HEK293T (cell line): ENCODE measurements at regions not wholly inside any gene's neighbourhood (a gene's known extent, or its start where the extent isn't known, plus 50 kb on each side); places are given as distances from the start of the nearest gene placed in this dataset.

Experiments
- CTCF ChIA-PET: fragments of 350-600 bp; formaldehyde crosslinking; extraction: SDS; loops from one replicate; lab custom pipeline; 2021; ENCODE audit warnings: antibody characterized with exemption, inconsistent platforms; lab: Yijun Ruan, JAX
- POLR2A ChIA-PET: fragments of 350-600 bp; formaldehyde crosslinking; extraction: SDS; loops from one replicate; lab custom pipeline; 2020; ENCODE audit warnings: antibody characterized with exemption, inconsistent platforms; lab: Yijun Ruan, JAX
- DNase-seq: peaks from one replicate; pipeline ENCODE4 v3.0.0; 2012; ENCODE audit warnings: mixed read lengths; ENCODE audit errors: extremely low spot score
- ARNT ChIP-seq: fragments of 450-650 bp; IDR thresholded peaks from 2 replicates; pipeline ENCODE4 v1.6.1; 2017; ENCODE audit warnings: mild to moderate bottlenecking
- BHLHE40 ChIP-seq: fragments of 450-650 bp; IDR thresholded peaks from 2 replicates; pipeline ENCODE4 v1.6.1; 2016; ENCODE audit warnings: mild to moderate bottlenecking, moderate library complexity, borderline replicate concordance
- CTBP1 ChIP-seq: fragments of 450-650 bp; IDR thresholded peaks from 2 replicates; pipeline ENCODE4 v1.6.1; 2016; ENCODE audit warnings: borderline replicate concordance
- ELF4 ChIP-seq: fragments of 450-650 bp; IDR thresholded peaks from 2 replicates; pipeline ENCODE4 v1.6.1; 2017; ENCODE audit warnings: antibody characterized with exemption
- FOXA1 ChIP-seq: fragments of 450-650 bp; IDR thresholded peaks from 2 replicates; pipeline ENCODE4 v1.6.1; 2016; ENCODE audit warnings: mild to moderate bottlenecking
- FOXK2 ChIP-seq: fragments of 450-650 bp; IDR thresholded peaks from 2 replicates; pipeline ENCODE4 v1.6.1; 2016; ENCODE audit warnings: mild to moderate bottlenecking
- FOXM1 ChIP-seq: fragments of 450-650 bp; IDR thresholded peaks from 2 replicates; pipeline ENCODE4 v1.6.1; 2017; ENCODE audit warnings: mild to moderate bottlenecking, borderline replicate concordance
- HDGF ChIP-seq: fragments of 450-650 bp; IDR thresholded peaks from 2 replicates; pipeline ENCODE4 v1.6.1; 2017; ENCODE audit warnings: antibody characterized with exemption, borderline replicate concordance
- L3MBTL2 ChIP-seq: fragments of 450-650 bp; conservative IDR thresholded peaks from 2 replicates; pipeline ENCODE4 v1.6.1; 2016; ENCODE audit warnings: mild to moderate bottlenecking
- LEF1 ChIP-seq: fragments of 450-650 bp; IDR thresholded peaks from 2 replicates; pipeline ENCODE4 v1.6.1; 2017; ENCODE audit warnings: mild to moderate bottlenecking, borderline replicate concordance
- NFRKB ChIP-seq: fragments of 450-650 bp; IDR thresholded peaks from 2 replicates; pipeline ENCODE4 v1.6.1; 2016; ENCODE audit warnings: mild to moderate bottlenecking, moderate library complexity
- SP1 ChIP-seq: fragments of 450-650 bp; IDR thresholded peaks from 2 replicates; pipeline ENCODE4 v1.6.1; 2017
- SUZ12 ChIP-seq: fragments of 450-650 bp; IDR thresholded peaks from 2 replicates; pipeline ENCODE4 v1.6.1; 2016; ENCODE audit warnings: mild to moderate bottlenecking
- TARDBP ChIP-seq: fragments of 450-650 bp; IDR thresholded peaks from 2 replicates; pipeline ENCODE4 v1.6.1; 2016
- ZNF384 ChIP-seq: fragments of 450-650 bp; IDR thresholded peaks from 2 replicates; pipeline ENCODE4 v1.6.1; 2016
- TF ChIP-seq, protein P1 (sequence below): fragments of 450-650 bp; IDR thresholded peaks from 2 replicates; pipeline ENCODE4 v1.6.1; 2016

GRCh38 chr16:86866986-86867722 lies 288.8 kb downstream of the FOXL1 start:
- ChIA-PET CTCF (no interaction called here), POLR2A (no interaction called here)
- no peak for TF ChIP-seq FOXK2
- DNase-seq = no peak

DNA sequence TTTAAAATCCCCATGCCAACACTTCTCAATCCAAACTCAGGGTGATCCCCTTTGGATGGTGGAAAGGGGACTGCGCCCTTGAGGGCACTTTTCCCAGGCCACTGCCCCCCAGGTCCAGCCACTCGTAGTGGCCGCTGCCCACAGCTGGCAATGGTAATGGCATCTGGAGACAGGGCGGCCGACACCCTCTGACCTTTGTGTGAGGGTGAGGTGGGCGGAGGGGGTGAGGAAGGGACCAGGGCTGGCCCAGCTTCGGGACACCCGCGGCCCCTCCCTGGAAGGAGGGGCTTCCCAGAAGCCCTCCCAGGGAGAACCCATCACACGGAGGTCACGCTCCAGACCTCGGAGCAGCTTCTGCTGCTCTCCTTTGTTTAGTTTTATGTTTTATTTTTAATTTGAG lies 289.7 kb downstream of the FOXL1 start:
- ChIA-PET POLR2A (no interaction called here), CTCF (no interaction called here)
- DNase-seq = no peak
- TF ChIP-seq HDGF (no peak), LEF1 (no peak), TARDBP (no peak), NFRKB (no peak), FOXK2 (no peak)

DNA sequence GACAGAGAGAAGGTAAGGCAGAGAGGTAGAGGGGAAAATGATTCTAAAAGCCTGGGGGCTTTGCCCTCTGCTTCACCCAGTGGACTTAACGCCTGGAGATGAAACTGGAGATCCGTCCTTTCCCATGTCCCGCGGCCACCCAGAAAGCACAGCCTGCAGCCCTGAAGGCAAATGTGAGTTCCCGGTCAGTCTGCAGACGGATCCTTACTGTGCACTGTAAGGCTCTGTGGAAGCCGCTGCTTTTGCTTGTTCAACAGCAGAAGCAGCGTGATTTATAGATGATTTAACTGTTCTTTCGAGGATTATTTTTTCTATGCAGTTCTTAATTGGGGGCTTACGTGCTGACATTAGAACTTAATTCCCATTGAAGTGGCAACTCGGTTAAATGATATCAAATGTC lies 290.4 kb downstream of the FOXL1 start:
- ChIA-PET CTCF (no interaction called here), POLR2A (no interaction called here)
- TF ChIP-seq BHLHE40 (no peak), HDGF (no peak), TARDBP (no peak), LEF1 (no peak)
- DNase-seq = no peak

- TF ChIP-seq ZNF384 (no peak), FOXK2 (no peak), LEF1 (no peak), NFRKB (no peak)
- TF ChIP-seq, protein P1, sequence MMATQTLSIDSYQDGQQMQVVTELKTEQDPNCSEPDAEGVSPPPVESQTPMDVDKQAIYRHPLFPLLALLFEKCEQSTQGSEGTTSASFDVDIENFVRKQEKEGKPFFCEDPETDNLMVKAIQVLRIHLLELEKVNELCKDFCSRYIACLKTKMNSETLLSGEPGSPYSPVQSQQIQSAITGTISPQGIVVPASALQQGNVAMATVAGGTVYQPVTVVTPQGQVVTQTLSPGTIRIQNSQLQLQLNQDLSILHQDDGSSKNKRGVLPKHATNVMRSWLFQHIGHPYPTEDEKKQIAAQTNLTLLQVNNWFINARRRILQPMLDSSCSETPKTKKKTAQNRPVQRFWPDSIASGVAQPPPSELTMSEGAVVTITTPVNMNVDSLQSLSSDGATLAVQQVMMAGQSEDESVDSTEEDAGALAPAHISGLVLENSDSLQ = peak; percentile 71
- CTCF ChIA-PET = no interaction called here
- DNase-seq = no peak
- POLR2A ChIA-PET = no interaction called here
These were observed 291.1 kb downstream of the FOXL1 start for GRCh38 chr16:86869288-86870022.

GRCh38 chr16:86870380-86870779 lies 292.0 kb downstream of the FOXL1 start:
- TF ChIP-seq SUZ12 = no peak
- TF ChIP-seq FOXK2 = no peak
- no peak for TF ChIP-seq HDGF
- no peak for DNase-seq
- ChIA-PET CTCF (no interaction called here), POLR2A (no interaction called here)

DNA sequence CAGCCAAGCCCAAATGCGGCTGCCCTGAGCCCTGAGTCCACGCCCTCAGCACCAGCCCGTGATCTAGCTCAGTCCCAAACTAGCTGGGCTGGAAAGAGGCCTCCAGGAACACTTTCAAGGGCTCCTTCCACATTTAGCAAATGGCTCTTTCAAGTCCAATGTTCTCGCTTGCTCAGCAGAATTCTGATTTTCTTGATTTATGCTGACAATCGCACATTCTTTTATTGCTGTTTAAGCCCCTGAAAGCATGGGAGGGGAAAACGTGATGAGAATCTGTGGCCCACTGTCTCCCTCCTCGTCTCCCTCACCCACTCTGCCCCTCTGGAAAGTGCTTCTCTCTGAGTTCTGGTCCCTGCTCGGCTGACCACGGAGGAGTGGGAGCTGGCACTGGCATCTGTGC lies 293.8 kb downstream of the FOXL1 start:
- TF ChIP-seq ELF4 (no peak), ARNT (no peak), FOXA1 (no peak), SUZ12 (no peak), FOXM1 (no peak), CTBP1 (no peak), L3MBTL2 (no peak), TARDBP (no peak)
- TF ChIP-seq, protein P1 = no peak
- POLR2A ChIA-PET = no interaction called here
- CTCF ChIA-PET = interaction anchor here (0.5 to 0.6 kb wide), 2 partner anchors 271 to 272 kb away, joined by 3 read pairs; no protein-coding TSS in a partner anchor
- no peak for DNase-seq

GRCh38 chr16:86872833-86873232 lies 294.5 kb downstream of the FOXL1 start:
- CTCF ChIA-PET = no interaction called here
- TF ChIP-seq CTBP1 (no peak), HDGF (no peak), FOXK2 (no peak), ELF4 (no peak), SUZ12 (no peak)
- no peak for DNase-seq
- POLR2A ChIA-PET = no interaction called here

DNA sequence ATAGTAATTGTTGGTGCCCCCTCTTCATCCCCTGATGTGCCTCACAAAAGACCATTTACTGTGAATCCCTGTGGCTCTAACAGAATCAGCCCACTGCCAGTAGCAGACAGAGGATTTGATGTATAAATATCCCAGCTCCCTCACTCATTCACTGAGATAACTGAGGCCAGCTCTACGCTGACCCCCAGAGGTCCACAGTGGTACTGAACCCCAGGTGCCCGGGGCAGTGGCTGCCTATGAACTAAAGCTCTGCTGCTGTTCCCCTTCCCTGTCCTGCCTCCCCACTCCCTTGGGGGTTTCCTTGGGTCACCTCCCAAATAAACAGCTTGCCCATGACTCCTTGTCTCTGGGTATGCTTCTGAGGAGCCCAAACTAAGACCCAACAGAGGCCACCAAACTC lies 295.8 kb downstream of the FOXL1 start:
- ChIA-PET CTCF (interaction anchor here (0.6 to 1.4 kb wide), 7 partner anchors 9 to 463 kb away, joined by 3 to 12 read pairs (median 3); no protein-coding TSS in a partner anchor), POLR2A (no interaction called here)
- DNase-seq = peak; percentile 65
- TF ChIP-seq SP1 (no peak), ARNT (no peak), CTBP1 (no peak), ELF4 (no peak), FOXM1 (no peak), SUZ12 (no peak), LEF1 (no peak), L3MBTL2 (no peak), BHLHE40 (no peak), TARDBP (no peak), FOXK2 (no peak)
- TF ChIP-seq, protein P1 = no peak
